ENCODE measurements at regions not wholly inside any gene's neighbourhood (a gene's known extent, or its start where the extent isn't known, plus 50 kb on each side); places are given as distances from the start of the nearest gene placed in this dataset.

- Histone ChIP-seq H3K36me3 (ENCODE audit: control insufficient read depth, insufficient read depth, low read length) (no peaks in the 10 kb centered on the region), H3K27ac (ENCODE audit: low read depth, low read length, severe bottlenecking) (no peak overlapping the region), H3K4me3 (ENCODE audit: extremely low read depth, insufficient read depth, low read length, poor library complexity, severe bottlenecking) (no peak overlapping the region), H3K4me1 (ENCODE audit: control insufficient read depth, insufficient read depth, low read length, poor library complexity, severe bottlenecking) (peaks cover 13% of the 10 kb centered on the region), H3K9me3 (ENCODE audit: control insufficient read depth, low read length) (no peaks in the 10 kb centered on the region)
Measured at GRCh38 chr9:119559056-119559455, 189.8 kb upstream of the BRINP1 start.

DNA sequence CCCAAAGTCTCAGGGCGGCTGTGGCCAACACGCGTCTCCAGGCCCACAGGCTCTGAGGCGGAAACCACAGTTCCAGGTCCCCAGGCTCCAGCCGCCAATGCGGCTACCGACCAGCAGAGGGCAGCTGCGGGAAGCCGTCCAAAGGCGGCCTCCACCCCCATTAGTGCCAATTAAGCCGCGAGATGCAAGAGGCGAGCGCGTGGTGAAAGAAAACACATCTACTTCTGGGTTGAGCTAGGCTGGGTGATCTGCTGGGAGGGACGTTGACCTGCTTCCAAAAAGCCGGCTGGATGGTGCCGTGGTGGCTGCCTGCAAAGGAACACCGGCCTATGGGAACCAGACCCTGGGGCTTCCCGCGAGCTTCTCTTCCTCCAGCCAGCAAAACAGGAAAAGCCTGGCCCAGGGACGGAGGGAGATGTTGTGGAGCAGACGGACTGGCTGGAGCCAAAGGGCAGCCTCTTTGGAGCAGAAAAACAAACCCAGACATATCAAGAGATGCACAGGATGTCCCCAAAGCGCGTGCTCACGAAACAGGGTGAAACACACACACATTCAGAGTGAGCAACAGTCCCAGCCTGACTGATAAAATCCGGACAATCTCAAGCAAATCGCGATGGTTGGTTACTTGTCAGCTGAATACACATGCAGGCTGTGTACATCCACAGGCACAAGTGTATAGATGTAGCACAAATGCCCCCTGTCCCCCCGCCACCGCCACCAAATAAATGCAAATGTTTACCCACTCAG lies 187.1 kb upstream of the BRINP1 start:
- H3K36me3 ChIP-seq (ENCODE audit: control insufficient read depth, insufficient read depth, low read length), result no peaks in the 10 kb centered on the region
- peak overlapping the region; percentile 37 for H3K27ac ChIP-seq (ENCODE audit: low read depth, low read length, severe bottlenecking)
- H3K4me3 ChIP-seq (ENCODE audit: extremely low read depth, insufficient read depth, low read length, poor library complexity, severe bottlenecking), result peak overlapping the region; percentile 10
- peaks cover 13% of the 10 kb centered on the region for H3K4me1 ChIP-seq (ENCODE audit: control insufficient read depth, insufficient read depth, low read length, poor library complexity, severe bottlenecking)
- 32 to 37% methylated on average over 24 to 27 of the region's 31 CpGs for WGBS, 2 experiments (ENCODE audit: insufficient coverage in 2 of 2)
- no peaks in the 10 kb centered on the region for H3K9me3 ChIP-seq (ENCODE audit: control insufficient read depth, low read length)

DNA sequence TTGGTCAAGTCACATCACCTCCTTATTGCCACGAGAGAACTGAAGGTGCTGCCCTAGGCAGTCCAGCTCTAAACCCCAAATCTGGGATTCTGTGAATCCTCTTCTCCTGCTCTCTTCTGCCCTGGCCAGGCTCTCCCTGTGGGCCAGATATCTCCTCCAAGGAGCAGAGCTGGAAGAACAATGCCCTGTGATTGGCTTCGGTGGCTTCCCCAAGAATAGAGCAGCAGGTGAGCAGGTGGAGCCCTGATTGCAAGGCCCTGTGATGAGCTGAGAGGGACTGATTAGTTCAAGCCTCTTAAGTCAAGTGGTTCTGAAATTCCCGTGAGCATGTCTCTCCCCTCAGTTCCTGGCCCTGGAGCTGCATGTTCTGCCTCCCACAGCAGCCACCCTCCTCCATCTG lies 175.3 kb upstream of the BRINP1 start:
- Histone ChIP-seq H3K4me1 (ENCODE audit: control insufficient read depth, insufficient read depth, low read length, poor library complexity, severe bottlenecking) (no peaks in the 10 kb centered on the region), H3K9me3 (ENCODE audit: control insufficient read depth, low read length) (no peaks in the 10 kb centered on the region), H3K36me3 (ENCODE audit: control insufficient read depth, insufficient read depth, low read length) (no peaks in the 10 kb centered on the region), H3K4me3 (ENCODE audit: extremely low read depth, insufficient read depth, low read length, poor library complexity, severe bottlenecking) (no peak overlapping the region), H3K27ac (ENCODE audit: low read depth, low read length, severe bottlenecking) (no peak overlapping the region)
- WGBS, 2 experiments (ENCODE audit: insufficient coverage in 2 of 2), result 91 to 94% methylated on average over 2 of the region's 3 CpGs

- Histone ChIP-seq H3K4me3 (ENCODE audit: extremely low read depth, insufficient read depth, low read length, poor library complexity, severe bottlenecking) (no peak overlapping the region), H3K27ac (ENCODE audit: low read depth, low read length, severe bottlenecking) (no peak overlapping the region), H3K9me3 (ENCODE audit: control insufficient read depth, low read length) (no peaks in the 10 kb centered on the region), H3K36me3 (ENCODE audit: control insufficient read depth, insufficient read depth, low read length) (no peaks in the 10 kb centered on the region), H3K4me1 (ENCODE audit: control insufficient read depth, insufficient read depth, low read length, poor library complexity, severe bottlenecking) (no peaks in the 10 kb centered on the region)
- 60 to 91% methylated on average over 1 of the region's 3 CpGs for WGBS, 2 experiments (ENCODE audit: insufficient coverage in 2 of 2)
Measured at GRCh38 chr9:119537138-119537537, 167.9 kb upstream of the BRINP1 start.

- Histone ChIP-seq H3K4me3 (ENCODE audit: extremely low read depth, insufficient read depth, low read length, poor library complexity, severe bottlenecking) (no peak overlapping the region), H3K4me1 (ENCODE audit: control insufficient read depth, insufficient read depth, low read length, poor library complexity, severe bottlenecking) (no peaks in the 10 kb centered on the region), H3K36me3 (ENCODE audit: control insufficient read depth, insufficient read depth, low read length) (no peaks in the 10 kb centered on the region), H3K27ac (ENCODE audit: low read depth, low read length, severe bottlenecking) (no peak overlapping the region), H3K9me3 (ENCODE audit: control insufficient read depth, low read length) (no peaks in the 10 kb centered on the region)
- 62 to 83% methylated on average over 1 to 3 of the region's 3 CpGs for WGBS, 2 experiments (ENCODE audit: insufficient coverage in 2 of 2)
Measured at GRCh38 chr9:119533504-119533903, 164.3 kb upstream of the BRINP1 start.

GRCh38 chr9:119526698-119527097 lies 157.5 kb upstream of the BRINP1 start:
- H3K4me3 ChIP-seq (ENCODE audit: extremely low read depth, insufficient read depth, low read length, poor library complexity, severe bottlenecking), result no peak overlapping the region
- H3K9me3 ChIP-seq (ENCODE audit: control insufficient read depth, low read length), result no peaks in the 10 kb centered on the region
- WGBS, 2 experiments (ENCODE audit: insufficient coverage in 2 of 2), result 86 to 87% methylated on average over 3 to 7 of the region's 8 CpGs
- no peaks in the 10 kb centered on the region for H3K36me3 ChIP-seq (ENCODE audit: control insufficient read depth, insufficient read depth, low read length)
- H3K4me1 ChIP-seq (ENCODE audit: control insufficient read depth, insufficient read depth, low read length, poor library complexity, severe bottlenecking), result no peaks in the 10 kb centered on the region
- no peak overlapping the region for H3K27ac ChIP-seq (ENCODE audit: low read depth, low read length, severe bottlenecking)

DNA sequence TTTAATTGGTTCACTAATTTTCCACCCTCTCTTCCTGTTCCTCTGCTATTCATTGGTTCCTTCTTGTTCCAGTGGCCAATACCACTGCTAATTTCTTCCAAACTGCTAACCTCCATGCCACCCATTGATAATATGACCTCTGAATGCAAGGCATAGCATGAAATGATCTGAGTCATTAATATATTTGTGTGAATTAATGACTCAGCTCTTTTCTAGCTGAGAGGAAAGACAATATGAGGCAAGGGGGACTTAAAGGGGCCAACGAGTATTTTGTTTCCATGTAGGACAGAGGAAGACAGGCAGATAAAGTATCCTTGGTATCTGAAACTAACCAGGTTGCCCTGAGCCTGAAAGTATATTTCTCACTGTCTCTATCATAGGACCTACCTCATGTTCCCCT lies 154.3 kb upstream of the BRINP1 start:
- WGBS, 2 experiments (ENCODE audit: insufficient coverage in 2 of 2), result 90 to 100% methylated on average over 1 of the region's 1 CpG
- Histone ChIP-seq H3K27ac (ENCODE audit: low read depth, low read length, severe bottlenecking) (no peak overlapping the region), H3K4me3 (ENCODE audit: extremely low read depth, insufficient read depth, low read length, poor library complexity, severe bottlenecking) (no peak overlapping the region), H3K9me3 (ENCODE audit: control insufficient read depth, low read length) (no peaks in the 10 kb centered on the region), H3K4me1 (ENCODE audit: control insufficient read depth, insufficient read depth, low read length, poor library complexity, severe bottlenecking) (no peaks in the 10 kb centered on the region), H3K36me3 (ENCODE audit: control insufficient read depth, insufficient read depth, low read length) (no peaks in the 10 kb centered on the region)

DNA sequence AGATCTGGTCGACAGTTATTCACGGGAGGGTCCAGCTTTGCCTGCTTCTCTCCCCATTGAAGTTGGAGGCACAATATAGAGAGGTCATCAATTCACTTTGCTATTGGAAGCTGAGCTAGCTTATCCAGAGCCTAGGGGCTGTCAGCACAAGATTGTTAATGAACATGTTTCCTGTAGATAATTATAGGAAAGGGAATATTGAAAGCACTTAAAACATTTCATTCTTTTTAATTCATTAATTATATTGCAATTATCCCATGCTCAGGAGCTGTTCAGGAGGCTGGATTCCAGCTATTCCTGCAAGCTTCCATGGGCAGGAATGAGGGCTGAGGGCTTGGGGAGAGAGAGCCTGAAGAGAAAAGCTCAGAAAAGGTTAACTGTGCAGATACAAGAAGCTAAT lies 153.1 kb upstream of the BRINP1 start:
- Histone ChIP-seq H3K9me3 (ENCODE audit: control insufficient read depth, low read length) (no peaks in the 10 kb centered on the region), H3K27ac (ENCODE audit: low read depth, low read length, severe bottlenecking) (no peak overlapping the region), H3K4me1 (ENCODE audit: control insufficient read depth, insufficient read depth, low read length, poor library complexity, severe bottlenecking) (no peaks in the 10 kb centered on the region), H3K36me3 (ENCODE audit: control insufficient read depth, insufficient read depth, low read length) (no peaks in the 10 kb centered on the region), H3K4me3 (ENCODE audit: extremely low read depth, insufficient read depth, low read length, poor library complexity, severe bottlenecking) (no peak overlapping the region)
- 90 to 94% methylated on average over 2 of the region's 2 CpGs for WGBS, 2 experiments (ENCODE audit: insufficient coverage in 2 of 2)

DNA sequence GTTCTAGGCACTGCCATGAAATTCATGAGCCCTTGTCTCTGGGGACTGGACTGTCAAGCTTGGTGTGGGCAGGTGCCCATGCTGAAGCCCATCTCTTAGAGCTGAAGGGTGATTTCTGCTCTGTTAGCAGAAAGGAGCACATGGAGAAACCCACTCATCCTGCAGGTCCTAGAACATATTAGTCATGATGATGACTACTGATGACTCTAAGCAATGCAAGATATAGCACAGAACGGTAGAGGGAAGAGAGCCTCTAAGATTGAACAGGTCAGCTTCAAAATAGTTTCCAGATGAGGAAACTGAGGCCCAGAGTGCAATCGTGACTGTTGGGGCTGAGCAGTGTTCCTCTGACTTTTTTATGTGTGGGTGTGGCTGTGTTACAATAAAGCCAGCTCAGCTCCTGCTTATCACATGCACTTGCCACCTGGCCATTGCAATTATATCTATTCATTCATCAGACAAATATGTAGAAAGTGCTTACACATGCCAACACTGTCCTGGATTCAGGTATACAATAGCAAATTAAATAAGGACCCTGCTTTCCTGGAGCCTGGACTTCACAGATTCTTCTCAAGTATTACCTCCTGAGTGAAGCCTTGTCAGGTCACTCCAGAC lies 140.2 kb upstream of the BRINP1 start:
- no peak overlapping the region for H3K4me3 ChIP-seq (ENCODE audit: extremely low read depth, insufficient read depth, low read length, poor library complexity, severe bottlenecking)
- H3K9me3 ChIP-seq (ENCODE audit: control insufficient read depth, low read length), result no peaks in the 10 kb centered on the region
- H3K36me3 ChIP-seq (ENCODE audit: control insufficient read depth, insufficient read depth, low read length), result no peaks in the 10 kb centered on the region
- H3K27ac ChIP-seq (ENCODE audit: low read depth, low read length, severe bottlenecking), result no peak overlapping the region
- 83 to 100% methylated on average over 1 of the region's 2 CpGs for WGBS, 2 experiments (ENCODE audit: insufficient coverage in 2 of 2)
- H3K4me1 ChIP-seq (ENCODE audit: control insufficient read depth, insufficient read depth, low read length, poor library complexity, severe bottlenecking), result no peaks in the 10 kb centered on the region

DNA sequence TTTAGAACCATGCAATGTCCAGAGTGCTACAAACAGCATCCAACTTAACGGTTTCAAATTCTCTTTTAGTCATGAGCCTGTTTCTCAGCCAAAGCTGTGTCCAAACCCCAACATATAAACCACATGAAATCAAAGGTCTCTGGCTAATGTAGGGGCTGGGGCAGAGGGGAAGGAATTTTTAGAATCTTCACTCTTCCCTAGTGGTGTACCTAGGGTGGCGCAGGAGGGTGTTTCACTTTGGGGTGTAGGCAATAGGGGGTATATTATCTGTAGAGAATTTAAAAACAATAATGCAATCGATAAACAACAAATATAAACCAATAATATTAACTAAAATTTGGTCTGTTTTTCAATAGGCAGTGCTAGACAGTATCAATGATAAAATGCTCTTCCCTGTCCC lies 132.1 kb upstream of the BRINP1 start:
- Histone ChIP-seq H3K9me3 (ENCODE audit: control insufficient read depth, low read length) (no peaks in the 10 kb centered on the region), H3K36me3 (ENCODE audit: control insufficient read depth, insufficient read depth, low read length) (no peaks in the 10 kb centered on the region), H3K27ac (ENCODE audit: low read depth, low read length, severe bottlenecking) (no peak overlapping the region), H3K4me3 (ENCODE audit: extremely low read depth, insufficient read depth, low read length, poor library complexity, severe bottlenecking) (no peak overlapping the region), H3K4me1 (ENCODE audit: control insufficient read depth, insufficient read depth, low read length, poor library complexity, severe bottlenecking) (peaks cover 5% of the 10 kb centered on the region)
- no CpG with 5 or more reads among the region's 3 CpGs for WGBS, 2 experiments (ENCODE audit: insufficient coverage in 2 of 2)

GRCh38 chr9:119500072-119500771 lies 131.0 kb upstream of the BRINP1 start:
- Histone ChIP-seq H3K36me3 (ENCODE audit: control insufficient read depth, insufficient read depth, low read length) (no peaks in the 10 kb centered on the region), H3K4me1 (ENCODE audit: control insufficient read depth, insufficient read depth, low read length, poor library complexity, severe bottlenecking) (peaks cover 5% of the 10 kb centered on the region), H3K9me3 (ENCODE audit: control insufficient read depth, low read length) (no peaks in the 10 kb centered on the region), H3K4me3 (ENCODE audit: extremely low read depth, insufficient read depth, low read length, poor library complexity, severe bottlenecking) (no peak overlapping the region), H3K27ac (ENCODE audit: low read depth, low read length, severe bottlenecking) (no peak overlapping the region)
- WGBS, 2 experiments (ENCODE audit: insufficient coverage in 2 of 2), result 82 to 100% methylated on average over 4 to 5 of the region's 6 CpGs

Data from mesodermal cell (in vitro differentiated cells).